D721Med (cell line): ENCODE measurements at regions not wholly inside any gene's neighbourhood (a gene's known extent, or its start where the extent isn't known, plus 50 kb on each side); places are given as distances from the start of the nearest gene placed in this dataset.
A peak's percentile ranks its signal among the peaks of the same experiment; 100 is the strongest.
"Not testable (repeated sequence)": the region's sequence is repeated elsewhere in the genome, so short reads cannot be mapped to it uniquely, and the experiment has no call there.

Source experiments
- DNase-seq: peaks from one replicate; pipeline ENCODE4 v3.0.0; 2011; ENCODE audit warnings: low spot score; ENCODE audit not compliant: insufficient read length
- FAIRE-seq: peaks from 2 replicates; lab custom pipeline; 2011; peaks lifted over from hg19 to GRCh38; lab: Jason Lieb, UNC
- TF ChIP-seq, protein P1 (sequence below): IDR thresholded peaks from 2 replicates; pipeline ENCODE4 v1.5.1; 2012; ENCODE audit warnings: mild to moderate bottlenecking, control low read depth; ENCODE audit not compliant: insufficient read depth; ENCODE audit errors: missing control alignments

GRCh38 chr1:219062161-219062560 lies 111.5 kb upstream of the LYPLAL1 start:
- DNase-seq (no peak), FAIRE-seq (no peak)
- TF ChIP-seq, protein P1, sequence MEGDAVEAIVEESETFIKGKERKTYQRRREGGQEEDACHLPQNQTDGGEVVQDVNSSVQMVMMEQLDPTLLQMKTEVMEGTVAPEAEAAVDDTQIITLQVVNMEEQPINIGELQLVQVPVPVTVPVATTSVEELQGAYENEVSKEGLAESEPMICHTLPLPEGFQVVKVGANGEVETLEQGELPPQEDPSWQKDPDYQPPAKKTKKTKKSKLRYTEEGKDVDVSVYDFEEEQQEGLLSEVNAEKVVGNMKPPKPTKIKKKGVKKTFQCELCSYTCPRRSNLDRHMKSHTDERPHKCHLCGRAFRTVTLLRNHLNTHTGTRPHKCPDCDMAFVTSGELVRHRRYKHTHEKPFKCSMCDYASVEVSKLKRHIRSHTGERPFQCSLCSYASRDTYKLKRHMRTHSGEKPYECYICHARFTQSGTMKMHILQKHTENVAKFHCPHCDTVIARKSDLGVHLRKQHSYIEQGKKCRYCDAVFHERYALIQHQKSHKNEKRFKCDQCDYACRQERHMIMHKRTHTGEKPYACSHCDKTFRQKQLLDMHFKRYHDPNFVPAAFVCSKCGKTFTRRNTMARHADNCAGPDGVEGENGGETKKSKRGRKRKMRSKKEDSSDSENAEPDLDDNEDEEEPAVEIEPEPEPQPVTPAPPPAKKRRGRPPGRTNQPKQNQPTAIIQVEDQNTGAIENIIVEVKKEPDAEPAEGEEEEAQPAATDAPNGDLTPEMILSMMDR = no peak

DNA sequence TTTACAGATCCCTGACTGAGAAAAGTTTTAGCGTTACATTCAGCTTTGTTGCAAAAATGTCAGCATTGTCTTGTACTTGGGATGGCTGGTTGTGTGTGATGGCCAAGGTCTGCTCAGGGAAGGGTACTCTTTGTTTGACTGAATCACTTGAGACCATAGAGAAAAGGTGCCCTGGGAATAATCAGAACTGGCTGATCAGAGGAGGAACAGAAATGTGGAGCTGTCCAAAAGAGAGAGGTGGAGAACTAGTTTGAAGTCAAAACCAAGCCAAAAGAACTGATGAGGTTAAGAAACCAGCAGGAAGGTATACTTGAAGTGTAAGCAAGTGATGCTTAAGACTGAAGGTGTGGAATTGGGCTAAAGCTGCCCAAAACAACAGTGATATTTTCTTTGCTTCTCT lies 107.6 kb upstream of the LYPLAL1 start:
- no peak for DNase-seq
- TF ChIP-seq, protein P1 = no peak
- FAIRE-seq = no peak

DNA sequence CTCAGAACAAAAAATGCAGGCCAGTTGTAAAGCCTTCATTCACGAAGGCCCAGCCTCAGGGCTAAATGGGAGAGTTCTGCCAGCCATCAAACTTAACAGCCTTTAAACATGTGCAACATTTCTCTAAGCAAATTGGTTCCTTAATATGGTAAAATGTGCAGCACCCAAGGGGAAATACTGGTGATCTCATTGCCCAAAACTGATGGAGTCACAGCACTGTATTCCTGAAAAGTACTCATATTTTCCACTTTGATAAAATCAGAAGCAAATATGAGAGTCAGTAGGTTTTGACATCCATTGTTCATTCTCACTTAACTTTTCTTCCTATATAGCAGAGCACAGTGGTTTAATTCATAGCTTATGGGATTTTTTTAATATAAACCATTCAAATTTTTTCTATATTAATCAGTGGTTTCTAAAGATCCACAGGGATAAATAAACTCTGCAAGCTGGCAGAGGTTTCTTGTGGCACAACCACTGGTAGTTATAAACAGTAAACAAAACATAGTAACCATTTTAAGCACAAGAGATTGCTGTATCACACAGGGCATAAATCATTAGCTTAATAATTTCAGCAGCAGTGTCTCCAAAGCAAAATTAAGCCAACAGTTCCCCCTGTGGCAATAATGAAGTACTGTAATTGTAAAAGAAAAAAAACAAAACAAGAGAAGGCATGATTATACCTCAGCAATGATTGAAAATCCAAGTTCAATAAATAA lies 106.9 kb upstream of the LYPLAL1 start:
- TF ChIP-seq, protein P1 = peak; percentile 64
- FAIRE-seq (peak; percentile 41), DNase-seq (no peak)

- TF ChIP-seq, protein P1 = no peak
- FAIRE-seq (no peak), DNase-seq (no peak)
Measured at GRCh38 chr1:219067350-219067712, 106.3 kb upstream of the LYPLAL1 start.

DNA sequence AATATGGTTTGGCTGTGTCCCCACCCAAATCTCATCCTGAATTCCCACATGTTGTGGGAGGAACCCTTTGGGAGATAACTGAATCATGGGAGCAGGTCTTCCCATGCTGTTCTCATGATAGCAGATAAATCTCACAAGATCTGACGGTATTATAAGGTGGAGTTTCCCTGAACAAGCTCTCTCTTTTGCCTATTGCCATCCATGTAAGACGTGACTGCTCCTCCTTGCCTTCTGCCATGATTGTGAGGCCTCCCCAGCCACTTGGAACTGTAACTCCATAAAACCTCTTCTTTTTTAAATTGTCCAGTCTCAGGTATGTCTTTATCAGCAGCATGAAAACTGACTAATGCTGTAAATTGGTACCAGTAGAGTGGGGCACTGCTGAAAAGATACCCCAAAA lies 103.3 kb upstream of the LYPLAL1 start:
- not testable (repeated sequence) for DNase-seq, FAIRE-seq

DNA sequence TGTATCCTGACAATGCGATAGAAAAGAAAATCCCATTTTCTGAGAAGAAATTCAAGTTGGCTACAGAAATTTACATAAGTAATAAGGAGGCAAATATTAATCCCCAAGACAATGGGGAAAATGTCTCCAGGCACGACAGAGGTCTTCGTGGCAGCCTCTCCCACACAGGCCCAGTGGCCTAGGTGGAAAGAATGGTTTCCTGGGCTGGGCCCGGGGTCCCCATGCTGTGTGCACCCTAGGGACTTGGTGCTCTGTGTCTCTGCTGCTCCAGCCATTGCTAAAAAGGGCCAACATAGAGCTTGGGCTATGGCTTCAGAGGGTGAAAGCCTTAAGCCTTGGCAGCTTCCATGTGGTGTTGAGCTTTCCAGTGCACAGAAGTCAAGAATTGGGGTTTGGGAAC lies 102.5 kb upstream of the LYPLAL1 start:
- TF ChIP-seq, protein P1 = no peak
- no peak for FAIRE-seq
- no peak for DNase-seq

- TF ChIP-seq, protein P1 = no peak
- DNase-seq (no peak), FAIRE-seq (no peak)
Measured at GRCh38 chr1:219072329-219072728, 101.3 kb upstream of the LYPLAL1 start.
